Thoracic aorta (tissue), 2 donors: ENCODE measurements at regions not wholly inside any gene's neighbourhood (a gene's known extent, or its start where the extent isn't known, plus 50 kb on each side); places are given as distances from the start of the nearest gene placed in this dataset.

Experiments used
- ATAC-seq: fragments of 150-250 bp; one replicate; pipeline ENCODE4 v1.8.0; 2017; ENCODE audit warnings: low read depth; ENCODE audit not compliant: insufficient number of reproducible peaks, low FRiP score
- DNase-seq: peaks from one replicate; pipeline ENCODE4 v3.0.0-alpha.2; 2020; ENCODE audit warnings: low spot score
- H3K27ac ChIP-seq, 2 donors: fragments of 200-600 bp; sonication (generic); 1 replicate in 1 of 2; 2 replicates in 1 of 2; pipeline ENCODE4 v1.5.1; 2016; ENCODE audit warnings: mild to moderate bottlenecking in 2 of 2, moderate library complexity in 2 of 2
- H3K27me3 ChIP-seq: fragments of 200-600 bp; sonication (generic); replicated peaks from 2 replicates; pipeline ENCODE4 v1.6.0; 2016; ENCODE audit warnings: mild to moderate bottlenecking; ENCODE audit not compliant: insufficient read depth
- H3K36me3 ChIP-seq: fragments of 200-600 bp; sonication (generic); one replicate; pipeline ENCODE4 v1.5.1; 2016
- H3K4me1 ChIP-seq, 2 donors: fragments of 200-600 bp; sonication (generic); 1 replicate in 1 of 2; 2 replicates in 1 of 2; pipeline versions ENCODE4 v1.5.1 to v1.6.0; 2016; ENCODE audit warnings: low read depth in 2 of 2, mild to moderate bottlenecking in 1 of 2; ENCODE audit not compliant: control insufficient read depth in 1 of 2
- H3K4me3 ChIP-seq: fragments of 200-600 bp; sonication (generic); 2 replicates; pipeline ENCODE4 v1.5.1; 2016; ENCODE audit warnings: mild to moderate bottlenecking
- H3K9me3 ChIP-seq: fragments of 200-600 bp; sonication (generic); 2 replicates; pipeline ENCODE4 v1.5.1; 2016
- CTCF ChIP-seq: fragments of 200-600 bp; sonication (generic); IDR thresholded peaks from one replicate; pipeline ENCODE4 v1.5.1; 2019; ENCODE audit warnings: antibody characterized with exemption

DNA sequence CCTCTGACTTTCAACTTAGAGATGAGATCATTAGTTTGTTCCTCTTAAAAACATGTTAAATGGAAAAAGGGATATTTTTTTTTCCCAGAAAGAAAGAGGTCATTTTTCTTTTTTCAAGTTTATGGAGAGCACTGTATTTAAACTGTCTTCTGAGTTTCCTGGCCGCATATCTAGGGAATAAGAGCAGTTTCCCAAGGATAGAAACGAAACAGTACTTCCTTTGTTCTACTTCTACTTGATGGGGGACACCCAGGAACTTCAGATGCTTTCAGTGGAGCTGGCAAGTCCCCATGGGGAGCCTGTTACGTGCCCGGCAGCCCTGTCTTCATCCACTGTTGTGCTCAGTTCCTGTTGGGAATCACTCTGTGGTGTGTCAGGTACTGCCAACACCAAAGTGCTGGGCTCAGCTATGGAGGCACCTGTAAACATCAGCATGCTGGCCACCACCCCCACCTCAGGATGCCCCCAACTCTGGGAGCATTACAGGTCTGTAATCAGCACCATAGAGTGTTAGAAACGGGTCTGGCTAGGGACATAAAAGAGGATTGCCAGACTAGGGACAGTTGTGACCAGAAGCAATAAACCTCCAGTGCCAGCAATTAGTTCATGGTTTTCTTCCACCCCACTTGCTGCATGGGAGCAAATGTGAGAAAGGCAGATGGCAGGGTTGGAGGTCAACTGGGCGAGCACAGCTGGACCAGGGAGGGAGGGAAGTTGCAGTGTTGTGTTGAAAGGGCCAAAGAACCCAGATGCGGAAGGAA is 221.7 kb upstream of the ECI2 start:
- no peak overlapping the region for H3K27ac ChIP-seq
- no peaks in the 10 kb centered on the region for H3K36me3 ChIP-seq
- no peak for TF ChIP-seq CTCF
- no peaks in the 10 kb centered on the region for H3K27me3 ChIP-seq
- no peak overlapping the region for H3K4me3 ChIP-seq
- no peaks in the 10 kb centered on the region for H3K9me3 ChIP-seq
- peaks cover 12 to 22% of the 10 kb centered on the region in 2 donors for H3K4me1 ChIP-seq
- no peak for DNase-seq
- ATAC-seq = no peak

DNA sequence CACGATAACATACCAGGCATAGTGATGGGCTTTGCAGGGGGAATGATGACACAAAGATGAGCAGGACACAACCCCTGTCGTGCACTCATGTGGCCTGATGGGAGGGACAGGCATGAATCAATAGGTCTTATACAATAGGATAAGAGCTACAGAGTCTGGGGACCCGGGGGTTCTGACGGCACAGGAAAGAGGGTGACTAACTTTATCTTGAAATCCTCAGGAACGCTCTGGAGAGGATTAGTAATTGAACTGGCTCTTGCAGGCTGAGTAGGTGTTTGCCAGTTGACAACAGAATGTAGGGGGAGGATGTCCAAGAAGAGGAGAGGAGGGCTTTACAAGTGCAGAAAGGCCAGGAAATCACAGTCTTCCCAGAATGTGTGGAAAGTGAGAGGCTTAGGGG is 219.9 kb upstream of the ECI2 start:
- H3K27ac ChIP-seq = no peak overlapping the region

GRCh38 chr6:4354181-4354580 is 218.8 kb upstream of the ECI2 start:
- no peak overlapping the region for H3K4me3 ChIP-seq
- H3K4me1 ChIP-seq = peaks cover 8 to 28% of the 10 kb centered on the region in 2 donors
- no peak for TF ChIP-seq CTCF
- H3K9me3 ChIP-seq = no peaks in the 10 kb centered on the region
- H3K27me3 ChIP-seq = no peaks in the 10 kb centered on the region
- no peak for ATAC-seq
- DNase-seq = no peak
- no peak overlapping the region for H3K27ac ChIP-seq
- no peaks in the 10 kb centered on the region for H3K36me3 ChIP-seq

More for the DNA sequence above, 219.9 kb upstream of the ECI2 start:
- peaks cover 12 to 32% of the 10 kb centered on the region in 2 donors for H3K4me1 ChIP-seq
- no peak overlapping the region for H3K4me3 ChIP-seq
- no peak for DNase-seq
- no peaks in the 10 kb centered on the region for H3K36me3 ChIP-seq
- TF ChIP-seq CTCF = no peak
- no peaks in the 10 kb centered on the region for H3K27me3 ChIP-seq
- no peaks in the 10 kb centered on the region for H3K9me3 ChIP-seq
- no peak for ATAC-seq

DNA sequence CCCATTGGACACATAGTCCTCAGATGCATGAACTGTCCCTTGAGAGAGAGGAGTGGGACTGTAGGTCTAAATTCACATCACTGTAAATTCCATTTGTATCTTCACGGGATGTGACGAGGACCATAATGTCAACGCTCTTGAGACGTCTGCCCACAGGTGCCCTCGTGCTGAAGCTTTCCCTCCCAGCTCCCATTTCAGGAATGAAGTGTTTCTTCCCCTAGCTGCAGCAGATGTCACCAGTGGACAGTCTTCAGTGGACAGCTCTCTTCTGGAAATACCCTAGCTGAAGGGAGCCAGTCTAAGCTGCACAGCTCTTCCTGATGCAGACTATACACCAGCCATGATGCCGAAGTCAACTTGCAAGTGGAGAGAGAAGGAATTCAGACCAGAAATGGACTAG is 217.4 kb upstream of the ECI2 start:
- Histone ChIP-seq H3K4me1 (peaks cover 5 to 20% of the 10 kb centered on the region in 2 donors), H3K27me3 (no peaks in the 10 kb centered on the region), H3K9me3 (no peaks in the 10 kb centered on the region), H3K36me3 (no peaks in the 10 kb centered on the region), H3K27ac (no peak overlapping the region), H3K4me3 (no peak overlapping the region)
- TF ChIP-seq CTCF = no peak
- DNase-seq = no peak
- ATAC-seq = no peak

DNA sequence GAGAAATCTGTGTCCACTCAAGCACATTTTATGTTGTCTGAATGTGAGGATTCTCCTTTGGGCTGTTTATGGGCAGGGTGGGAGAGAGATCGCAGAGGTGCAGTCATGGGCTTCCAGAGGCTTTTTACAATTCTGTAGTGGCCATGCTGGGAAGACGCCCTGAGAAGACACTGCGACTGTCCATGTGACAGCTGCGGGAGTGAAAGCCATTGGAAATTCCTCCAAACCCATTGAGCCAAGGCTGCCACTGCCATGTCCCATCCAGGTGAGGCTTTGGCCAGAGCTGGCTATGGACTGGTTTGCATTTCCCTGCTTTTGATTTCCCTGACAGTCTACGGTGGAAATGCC is 216.9 kb upstream of the ECI2 start:
- no peaks in the 10 kb centered on the region for H3K9me3 ChIP-seq
- H3K27me3 ChIP-seq = no peaks in the 10 kb centered on the region
- ATAC-seq = no peak
- peaks cover 5 to 20% of the 10 kb centered on the region in 2 donors for H3K4me1 ChIP-seq
- peak overlapping the region; percentile 52 to 62 for H3K27ac ChIP-seq
- TF ChIP-seq CTCF = no peak
- DNase-seq = no peak
- peak overlapping the region; percentile 49 for H3K4me3 ChIP-seq
- no peaks in the 10 kb centered on the region for H3K36me3 ChIP-seq
